DND-41 (cell line): ENCODE measurements at regions not wholly inside any gene's neighbourhood (a gene's known extent, or its start where the extent isn't known, plus 50 kb on each side); places are given as distances from the start of the nearest gene placed in this dataset.

Experiments
- CTCF ChIP-seq: IDR thresholded peaks from 2 replicates; pipeline ENCODE4 v1.5.1; 2012; ENCODE audit warnings: borderline replicate concordance, low read length, moderate library complexity, mild to moderate bottlenecking; ENCODE audit not compliant: poor library complexity, severe bottlenecking; ENCODE audit errors: extremely low read depth
- EZH2 ChIP-seq: IDR thresholded peaks from 3 replicates; pipeline ENCODE4 v1.6.1; 2012; ENCODE audit warnings: borderline replicate concordance, low read depth, mild to moderate bottlenecking, moderate library complexity, low read length, inconsistent platforms; ENCODE audit not compliant: severe bottlenecking

DNA sequence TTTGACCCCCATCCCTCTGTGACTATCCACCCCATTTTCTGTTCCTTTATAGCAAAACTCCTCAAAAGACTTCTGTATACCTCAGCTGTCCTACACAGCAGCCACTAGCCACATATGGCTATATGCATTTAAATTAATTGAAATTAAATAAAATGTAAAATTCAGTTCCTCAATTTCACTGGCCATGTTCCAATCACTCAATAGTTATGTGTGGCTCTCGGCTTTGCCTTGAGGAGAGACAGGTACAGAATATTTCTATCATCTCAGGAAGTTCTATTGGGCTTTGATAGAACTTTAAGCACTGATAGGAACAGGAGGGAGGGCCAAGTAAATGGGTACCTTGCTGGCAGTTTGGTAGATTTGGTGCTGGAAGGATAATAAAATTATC lies 280.3 kb upstream of the AMIGO2 start:
- TF ChIP-seq CTCF (no peak), EZH2 (no peak)
